GM23248 (cell line): ENCODE measurements at regions not wholly inside any gene's neighbourhood (a gene's known extent, or its start where the extent isn't known, plus 50 kb on each side); places are given as distances from the start of the nearest gene placed in this dataset.
"Not testable (repeated sequence)": the region's sequence is repeated elsewhere in the genome, so short reads cannot be mapped to it uniquely, and the experiment has no call there.

Source experiments
- DNase-seq: peaks from one replicate; pipeline ENCODE4 v3.0.0-alpha.2; 2015
- H2AFZ ChIP-seq: fragments of 200-600 bp; sonication (generic); 2 replicates; pipeline ENCODE4 v1.6.1; 2016; ENCODE audit warnings: antibody characterized with exemption
- H3F3A ChIP-seq: fragments of 200-600 bp; sonication (generic); 2 replicates; pipeline ENCODE4 v1.6.1; 2016; ENCODE audit warnings: mild to moderate bottlenecking, antibody characterized with exemption, mixed run types; ENCODE audit not compliant: insufficient read depth
- H3K27ac ChIP-seq: fragments of 200-600 bp; sonication (generic); 2 replicates; pipeline ENCODE4 v1.5.1; 2016; ENCODE audit warnings: mild to moderate bottlenecking
- H3K27me3 ChIP-seq: fragments of 200-600 bp; sonication (generic); replicated peaks from 2 replicates; pipeline ENCODE4 v1.6.1; 2016; ENCODE audit warnings: mild to moderate bottlenecking; ENCODE audit not compliant: insufficient read depth
- H3K36me3 ChIP-seq: fragments of 200-600 bp; sonication (generic); 2 replicates; pipeline ENCODE4 v1.6.1; 2016; ENCODE audit warnings: low read depth, mild to moderate bottlenecking
- H3K4me1 ChIP-seq: fragments of 200-600 bp; sonication (generic); 2 replicates; pipeline ENCODE4 v1.6.1; 2016; ENCODE audit warnings: mild to moderate bottlenecking; ENCODE audit not compliant: insufficient read depth
- H3K4me2 ChIP-seq: fragments of 200-600 bp; sonication (generic); one replicate; pipeline ENCODE4 v1.6.1; 2016; ENCODE audit warnings: mild to moderate bottlenecking; ENCODE audit not compliant: unreplicated experiment
- H3K4me3 ChIP-seq: fragments of 200-600 bp; sonication (generic); 2 replicates; pipeline ENCODE4 v1.5.1; 2016; ENCODE audit warnings: mild to moderate bottlenecking
- H3K79me2 ChIP-seq: fragments of 200-600 bp; sonication (generic); 2 replicates; pipeline ENCODE4 v1.6.1; 2016; ENCODE audit warnings: mild to moderate bottlenecking; ENCODE audit not compliant: insufficient read depth
- H3K9ac ChIP-seq: fragments of 200-600 bp; sonication (generic); 2 replicates; pipeline ENCODE4 v1.6.1; 2016; ENCODE audit warnings: mild to moderate bottlenecking
- H3K9me2 ChIP-seq: fragments of 200-600 bp; sonication (generic); 2 replicates; pipeline ENCODE4 v1.6.1; 2016; ENCODE audit warnings: mixed run types, mild to moderate bottlenecking, moderate library complexity; ENCODE audit not compliant: insufficient read depth
- H3K9me3 ChIP-seq: fragments of 200-600 bp; sonication (generic); one replicate; pipeline ENCODE4 v1.6.1; 2017; ENCODE audit warnings: low read depth
- H4K20me1 ChIP-seq: fragments of 200-600 bp; sonication (generic); 2 replicates; pipeline ENCODE4 v1.6.0; 2016; ENCODE audit not compliant: insufficient read depth
- EZH2 ChIP-seq: fragments of 200-600 bp; sonication (generic); IDR thresholded peaks from 2 replicates; pipeline ENCODE4 v1.6.1; 2018; ENCODE audit warnings: antibody characterized with exemption, mild to moderate bottlenecking; ENCODE audit not compliant: insufficient read depth, poor library complexity, severe bottlenecking
- EZH2phosphoT487 ChIP-seq: fragments of 200-600 bp; sonication (generic); IDR thresholded peaks from 2 replicates; pipeline ENCODE4 v1.6.1; 2018; ENCODE audit warnings: antibody characterized with exemption, moderate library complexity, mild to moderate bottlenecking, low read depth; ENCODE audit not compliant: insufficient read depth
- WGBS, 2 experiments: methylation state at CpG; one replicate each; pipeline ENCODE4 v1.1.6; 2015 to 2017; ENCODE audit warnings: low lambda C conversion rate in 2 of 2, low coverage in 1 of 2; ENCODE audit errors: missing lambda C conversion rate in 2 of 2; 5-methylcytosine and 5-hydroxymethylcytosine counted together
- in situ Hi-C: fragments of 300-500 bp; cut with MboI; formaldehyde crosslinking; loops from 2 replicates; pipeline ENCODE4 v1.15.0; 2020

DNA sequence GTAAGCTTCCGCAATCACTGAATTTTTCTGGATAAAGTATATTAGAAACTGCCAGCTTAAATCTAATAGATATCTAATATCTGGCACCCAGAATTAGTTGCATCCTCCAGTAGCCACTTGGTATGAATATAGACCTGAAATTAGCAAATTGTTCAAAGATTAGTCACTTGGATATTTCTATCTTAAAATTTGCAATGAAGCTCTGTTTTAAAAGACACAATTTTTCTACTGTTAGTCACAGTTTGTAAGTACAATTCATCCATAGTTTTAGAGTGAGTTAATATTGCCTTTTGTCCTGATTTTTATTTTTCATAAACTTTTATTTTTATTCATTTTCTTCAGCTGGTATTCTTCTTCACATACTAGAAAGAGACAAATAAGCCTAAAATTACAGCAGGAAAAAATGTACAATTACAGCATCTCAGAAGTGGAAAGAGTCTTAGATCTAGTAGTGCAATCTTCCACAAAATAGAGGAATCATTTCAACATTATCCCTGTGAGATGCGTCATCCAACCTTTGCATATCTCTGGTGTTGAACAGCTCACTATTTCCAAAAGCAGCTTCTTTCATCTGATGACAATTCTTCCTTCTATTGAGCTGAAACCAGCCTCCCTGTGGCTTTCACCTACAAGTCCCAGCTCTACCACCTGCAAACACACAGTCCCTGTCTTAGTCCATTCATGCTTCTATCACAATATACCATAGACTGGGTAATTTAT is 190.0 kb upstream of the AR start:
- in situ Hi-C loops = no loop called here
- H3K4me1 ChIP-seq = peaks cover 21% of the 10 kb centered on the region
- H3K27ac ChIP-seq = peak overlapping the region; percentile 69
- peak; percentile 77 for DNase-seq
- H3K4me2 ChIP-seq = peak overlapping the region; percentile 52
- H3K27me3 ChIP-seq = no peaks in the 10 kb centered on the region
- H3F3A ChIP-seq = peaks cover 11% of the 10 kb centered on the region; the same call in 1 of the 2 replicates
- 42 to 66% methylated on average over 2 of the region's 2 CpGs for WGBS, 2 experiments
- TF ChIP-seq EZH2phosphoT487 (no peak), EZH2 (no peak)
- no peak overlapping the region for H3K9ac ChIP-seq
- H3K36me3 ChIP-seq = no peaks in the 10 kb centered on the region
- H4K20me1 ChIP-seq = no peaks in the 10 kb centered on the region
- no peak overlapping the region for H2AFZ ChIP-seq
- H3K9me2 ChIP-seq = no peaks in the 10 kb centered on the region
- H3K79me2 ChIP-seq = no peaks in the 10 kb centered on the region
- no peak overlapping the region; the same call in 1 of the 2 replicates for H3K4me3 ChIP-seq
- H3K9me3 ChIP-seq = no peaks in the 10 kb centered on the region

DNA sequence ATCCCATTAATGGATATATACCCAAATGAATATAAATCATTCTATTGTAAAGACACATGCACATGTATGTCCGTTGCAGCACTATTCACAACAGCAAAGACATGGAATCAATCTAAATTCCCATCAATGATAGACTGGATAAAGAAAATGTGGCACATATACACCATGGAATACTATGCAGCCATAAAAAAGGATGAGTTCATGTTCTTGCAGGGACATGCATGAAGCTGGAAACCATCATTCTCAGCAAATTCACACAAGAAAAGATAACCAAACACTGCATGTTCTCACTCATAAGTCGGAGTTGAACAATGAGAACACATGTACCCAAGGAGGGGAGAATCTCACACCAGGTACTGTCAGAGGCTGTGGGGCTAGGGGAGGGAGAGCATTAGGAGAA is 182.6 kb upstream of the AR start:
- H3F3A ChIP-seq, in situ Hi-C loops: not testable (repeated sequence)

DNA sequence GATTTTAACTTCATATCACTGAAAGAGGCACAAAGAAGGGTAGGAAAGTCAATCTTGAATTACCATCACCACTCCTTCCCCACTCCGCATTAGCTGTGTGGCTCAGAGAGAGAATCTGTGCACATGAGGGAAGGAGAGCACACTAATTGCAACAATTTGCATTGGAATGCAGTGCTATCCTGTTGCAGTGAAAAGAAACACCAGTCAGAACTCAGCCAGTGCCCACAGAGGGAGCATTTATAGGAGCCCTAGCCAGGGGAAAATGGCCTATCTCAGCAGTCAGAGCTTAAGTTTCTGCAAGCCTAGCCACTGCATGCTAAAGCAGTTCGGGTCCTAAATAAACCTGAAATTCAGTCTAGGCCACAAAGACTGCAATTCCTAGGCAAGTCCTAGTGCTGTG is 159.4 kb upstream of the AR start:
- Histone ChIP-seq H3K9me2 (no peaks in the 10 kb centered on the region), H3K27ac (no peak overlapping the region), H3K36me3 (no peaks in the 10 kb centered on the region), H3F3A (no peaks in the 10 kb centered on the region), H3K4me2 (no peak overlapping the region), H3K27me3 (no peaks in the 10 kb centered on the region), H3K9ac (no peak overlapping the region), H3K9me3 (no peaks in the 10 kb centered on the region), H4K20me1 (no peaks in the 10 kb centered on the region), H3K4me1 (no peaks in the 10 kb centered on the region), H2AFZ (no peak overlapping the region), H3K79me2 (no peaks in the 10 kb centered on the region), H3K4me3 (no peak overlapping the region)
- in situ Hi-C loops = no loop called here
- no peak for DNase-seq
- TF ChIP-seq EZH2 (no peak), EZH2phosphoT487 (no peak)
- WGBS, 2 experiments = 6 to 25% methylated on average over 2 of the region's 2 CpGs

More for the DNA sequence above, 182.6 kb upstream of the AR start:
- DNase-seq, H3K4me1 ChIP-seq, H3K9me2 ChIP-seq, H3K4me2 ChIP-seq, H3K27me3 ChIP-seq, H3K36me3 ChIP-seq, H3K9ac ChIP-seq, H2AFZ ChIP-seq, H4K20me1 ChIP-seq, H3K27ac ChIP-seq, H3K79me2 ChIP-seq, H3K9me3 ChIP-seq, H3K4me3 ChIP-seq: not testable (repeated sequence)
- WGBS, 2 experiments = 52 to 60% methylated on average over 2 of the region's 2 CpGs

DNA sequence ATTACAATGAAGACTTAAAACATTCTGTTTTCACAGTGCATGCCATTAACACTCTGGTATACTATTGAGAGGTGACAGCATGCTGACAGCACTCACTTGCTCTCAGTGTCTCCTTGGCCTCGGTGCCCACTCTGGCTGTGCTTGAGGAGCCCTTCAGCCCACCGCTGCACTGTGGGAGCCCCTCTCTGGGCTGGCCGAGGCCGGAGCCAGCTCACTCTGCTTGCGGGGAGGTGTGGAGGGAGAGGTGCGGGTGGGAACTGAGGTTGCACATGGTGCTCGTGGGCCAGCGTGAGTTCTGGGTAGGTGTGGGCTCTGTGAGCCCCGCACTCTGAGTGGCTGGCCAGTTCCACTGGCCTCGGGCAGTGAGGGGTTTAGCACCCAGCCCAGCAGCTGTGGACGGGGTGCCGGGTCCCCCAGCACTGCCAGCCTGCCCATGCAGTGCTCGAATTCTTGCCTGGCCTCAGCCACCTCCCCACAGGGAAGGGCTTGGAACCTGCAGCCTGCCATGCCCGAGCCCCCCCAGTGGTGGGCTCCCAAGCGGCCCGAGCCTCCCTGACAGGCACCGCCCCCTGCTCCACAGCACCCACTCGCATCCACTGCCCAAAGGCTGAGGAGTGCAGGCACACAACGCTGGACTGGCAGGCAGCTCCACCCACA is 135.3 kb upstream of the AR start:
- H3K27me3 ChIP-seq = no peaks in the 10 kb centered on the region
- 62 to 68% methylated on average over 9 to 10 of the region's 19 CpGs for WGBS, 2 experiments
- no peak for TF ChIP-seq EZH2
- H3K9me3 ChIP-seq = no peaks in the 10 kb centered on the region
- no peaks in the 10 kb centered on the region for H3K9me2 ChIP-seq
- H3F3A ChIP-seq = no peaks in the 10 kb centered on the region
- no peak overlapping the region for H3K9ac ChIP-seq
- no peaks in the 10 kb centered on the region for H3K79me2 ChIP-seq
- no peak for DNase-seq
- H3K4me3 ChIP-seq = no peak overlapping the region
- H4K20me1 ChIP-seq = no peaks in the 10 kb centered on the region
- H3K4me2 ChIP-seq = no peak overlapping the region
- H3K36me3 ChIP-seq = no peaks in the 10 kb centered on the region
- no peak overlapping the region for H3K27ac ChIP-seq
- in situ Hi-C loops = no loop called here
- no peaks in the 10 kb centered on the region for H3K4me1 ChIP-seq
- no peak overlapping the region for H2AFZ ChIP-seq
